ENCODE measurements at regions not wholly inside any gene's neighbourhood (a gene's known extent, or its start where the extent isn't known, plus 50 kb on each side); places are given as distances from the start of the nearest gene placed in this dataset.
A peak's percentile ranks its signal among the peaks of the same experiment; 100 is the strongest.

DNA sequence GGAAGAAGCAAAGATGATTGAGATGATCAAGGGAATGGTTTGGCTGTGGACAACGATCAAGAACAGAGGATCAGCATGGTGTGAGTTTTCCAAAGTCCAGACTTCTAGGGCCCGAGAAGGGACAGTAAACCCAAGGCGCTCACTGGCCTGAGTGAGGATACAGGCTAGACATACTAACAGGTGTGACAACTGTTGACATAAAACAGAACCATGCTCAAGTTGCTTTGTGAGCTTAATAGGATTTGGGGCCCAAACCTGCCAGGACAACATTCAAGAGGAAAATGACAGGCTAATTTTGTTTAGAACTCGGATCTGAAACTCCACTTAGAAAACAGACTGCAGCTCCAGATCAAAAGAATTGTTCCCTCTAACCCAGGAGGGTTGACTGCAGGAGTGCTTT lies 68.1 kb upstream of the ACKR3 start:
- no peak for DNase-seq

DNA sequence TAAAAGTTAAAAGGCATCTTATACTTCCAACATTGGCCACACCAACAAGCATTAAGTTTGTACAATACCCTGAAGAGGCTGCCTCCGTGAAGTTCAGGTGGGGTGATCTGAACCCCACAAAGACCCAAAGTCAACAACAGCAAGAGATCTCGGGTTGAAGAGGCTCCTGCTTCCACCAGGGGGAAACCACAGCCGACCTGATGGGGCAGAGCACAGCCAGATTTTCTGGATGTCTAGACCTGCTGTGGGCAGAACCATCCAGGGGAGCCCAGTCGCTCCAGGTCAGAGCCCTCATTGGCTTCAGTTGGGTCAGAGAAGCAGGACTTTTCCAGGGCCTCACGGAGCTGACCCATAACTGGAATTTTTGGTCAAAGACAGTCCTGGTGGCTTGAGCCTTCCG lies 66.5 kb upstream of the ACKR3 start:
- DNase-seq, result no peak

DNA sequence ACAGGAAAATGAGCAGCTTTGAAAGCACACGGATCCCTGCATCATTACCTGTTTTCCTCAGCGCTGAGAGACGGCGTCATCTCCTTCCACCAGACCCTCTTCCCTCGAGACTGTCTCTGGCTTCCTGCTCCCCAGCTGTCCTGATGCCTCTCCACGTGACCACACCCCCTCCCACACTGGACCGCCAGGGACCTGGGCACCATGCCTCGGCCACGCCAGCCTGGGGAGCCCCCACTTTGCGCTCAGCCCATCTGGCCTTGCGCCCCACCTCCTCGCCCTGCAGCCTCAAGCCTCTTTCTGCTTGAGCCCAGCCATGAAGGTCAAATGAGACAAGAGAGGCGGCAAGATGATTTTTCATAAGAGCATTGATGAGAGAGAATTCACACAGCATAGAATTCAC lies 66.0 kb upstream of the ACKR3 start:
- no peak for DNase-seq

DNA sequence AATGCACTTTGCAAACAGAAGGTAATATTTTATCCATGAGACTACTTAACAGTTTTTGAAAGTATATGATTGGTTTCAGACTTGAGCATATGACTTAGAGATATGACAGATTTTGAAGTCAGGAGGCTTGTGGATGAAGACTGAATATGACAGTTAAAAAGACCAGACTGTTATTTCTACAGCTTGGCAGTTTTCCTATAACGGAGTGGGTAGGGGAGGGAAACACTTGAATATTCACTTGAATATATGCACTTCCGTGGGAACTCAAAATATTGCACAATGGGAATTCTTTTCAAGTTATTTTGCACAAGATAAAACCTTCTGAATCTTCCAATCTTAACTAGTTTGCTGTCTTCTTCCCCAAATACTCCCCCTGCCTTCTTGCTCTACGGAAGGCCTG lies 64.6 kb upstream of the ACKR3 start:
- no peak for DNase-seq

DNA sequence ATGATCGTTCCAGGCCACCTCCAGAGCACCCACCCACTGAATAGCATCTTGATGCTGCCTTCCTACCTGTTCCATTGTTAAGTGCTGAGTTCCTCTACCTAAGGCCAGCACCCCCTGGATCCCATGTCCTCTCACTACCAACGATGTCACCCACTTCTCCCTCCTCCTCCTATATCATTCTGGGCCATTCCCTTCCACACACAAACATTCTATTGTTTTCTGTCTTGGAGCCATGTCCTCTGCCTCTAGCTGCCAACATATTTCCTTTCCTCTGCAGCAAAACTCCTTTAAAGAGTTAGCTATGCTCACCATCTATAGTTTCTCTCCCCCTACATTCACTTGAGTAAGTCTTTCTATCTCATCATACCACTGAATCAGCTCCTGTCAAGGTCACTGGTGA lies 64.0 kb upstream of the ACKR3 start:
- DNase-seq, result no peak

DNA sequence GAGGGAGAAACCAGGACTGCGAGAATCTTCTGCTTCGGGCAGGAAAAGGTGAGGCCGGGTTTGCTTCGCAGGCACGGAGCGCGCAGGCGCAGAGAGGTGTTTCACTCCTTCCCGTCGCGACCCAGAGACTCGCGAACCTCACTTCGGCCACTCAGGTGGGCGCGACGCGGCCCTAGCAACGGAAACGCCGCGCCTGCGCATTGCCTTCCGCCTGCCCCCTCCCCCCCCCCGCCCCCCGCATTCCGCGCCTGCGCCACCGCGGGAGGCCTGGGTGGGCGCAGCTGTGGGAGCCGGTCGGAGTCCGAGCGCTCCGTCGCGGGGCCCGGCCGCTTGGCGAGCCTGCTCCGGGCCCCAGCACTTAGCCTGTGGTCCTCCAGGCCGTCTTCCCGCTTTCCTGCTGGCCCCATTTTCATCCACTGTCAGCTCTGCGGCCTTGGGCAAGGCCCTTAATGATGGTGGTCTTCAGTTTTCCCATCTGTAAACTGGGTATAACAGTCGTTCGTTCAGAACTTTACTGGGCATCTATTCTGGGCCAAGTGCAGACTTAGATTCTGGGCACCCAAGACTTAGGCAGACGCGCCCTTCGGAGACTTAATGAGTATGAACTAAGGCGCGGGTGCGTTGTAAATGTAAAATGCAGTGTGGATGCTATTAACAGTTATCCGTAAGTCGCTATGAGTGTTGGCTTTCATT lies 62.1 kb upstream of the ACKR3 start:
- peak; percentile 24 for DNase-seq

DNA sequence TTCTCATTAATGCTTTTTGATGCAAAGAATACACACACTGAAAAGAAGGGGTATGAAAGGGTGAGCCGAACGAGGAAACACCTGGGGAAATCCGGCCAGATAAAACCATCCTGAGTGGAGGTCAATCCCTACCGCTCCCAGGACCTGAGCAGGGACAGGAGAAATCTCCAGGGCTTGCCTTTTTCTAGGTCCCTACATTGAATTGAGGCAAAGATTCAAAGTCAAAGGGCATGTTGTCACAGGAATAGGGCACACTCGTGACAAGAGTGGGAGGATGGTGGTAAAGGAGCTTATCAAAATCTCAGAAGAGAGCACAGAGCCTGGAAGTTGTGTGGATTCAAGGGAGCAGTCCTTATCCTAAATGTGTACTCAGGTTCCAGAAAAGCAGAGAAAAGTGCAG lies 61.2 kb upstream of the ACKR3 start:
- DNase-seq, result no peak

DNA sequence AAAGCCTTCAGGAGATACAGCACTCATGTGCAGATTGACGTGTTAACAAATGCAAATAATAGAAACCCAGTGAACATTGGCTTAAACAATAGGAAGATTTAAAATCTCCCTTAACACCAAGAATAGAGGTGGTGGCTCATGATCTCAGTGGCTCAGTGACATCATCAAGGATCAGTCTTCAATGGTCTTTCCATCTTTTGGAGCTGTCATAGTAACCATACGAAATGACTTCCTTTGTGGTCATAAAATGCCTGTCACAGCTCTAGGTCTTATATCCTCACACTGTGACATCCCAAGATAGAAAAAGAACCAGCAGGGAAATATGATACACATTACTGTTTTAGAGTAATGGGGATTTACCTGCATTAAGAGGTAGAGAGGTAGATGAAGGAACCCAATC lies 59.6 kb upstream of the ACKR3 start:
- no peak for DNase-seq

DNA sequence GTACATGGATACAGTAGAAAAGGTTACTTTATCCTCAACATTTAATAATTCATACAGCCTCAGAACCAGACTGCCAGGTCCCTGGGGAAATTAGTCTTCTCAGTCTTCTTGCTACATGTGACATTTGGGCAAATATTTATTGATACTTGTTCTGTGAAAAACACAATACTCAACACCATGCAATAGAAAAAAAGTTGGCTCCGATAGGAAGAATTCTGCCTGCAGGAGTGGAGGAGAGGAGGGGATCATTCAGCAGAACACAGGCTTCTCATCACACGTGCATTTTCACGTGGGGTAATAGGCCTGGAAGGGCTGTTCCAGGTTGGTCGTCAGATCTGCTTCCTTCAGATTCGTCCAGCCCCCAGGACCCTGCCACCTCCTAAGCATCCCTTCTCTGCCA lies 58.4 kb upstream of the ACKR3 start:
- no peak for DNase-seq

DNA sequence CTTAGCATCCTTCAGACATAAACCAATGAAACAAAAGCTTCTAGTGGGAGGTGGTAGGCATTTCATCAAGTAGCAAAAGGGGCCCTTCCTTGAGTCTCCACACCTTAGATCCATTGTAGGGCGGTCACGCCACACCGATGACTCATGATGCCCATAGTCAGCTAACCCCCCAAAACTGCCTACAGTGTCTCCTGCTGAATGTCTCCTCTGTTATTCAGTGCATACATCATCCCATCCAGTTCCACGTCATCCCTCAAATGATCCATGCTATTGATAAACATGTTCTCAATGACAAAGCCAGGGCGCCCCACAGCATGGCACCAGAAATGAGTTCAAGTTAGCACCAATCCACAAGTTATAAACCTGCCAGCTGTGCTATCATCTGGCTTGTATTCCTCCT lies 57.4 kb upstream of the ACKR3 start:
- DNase-seq, result no peak

DNA sequence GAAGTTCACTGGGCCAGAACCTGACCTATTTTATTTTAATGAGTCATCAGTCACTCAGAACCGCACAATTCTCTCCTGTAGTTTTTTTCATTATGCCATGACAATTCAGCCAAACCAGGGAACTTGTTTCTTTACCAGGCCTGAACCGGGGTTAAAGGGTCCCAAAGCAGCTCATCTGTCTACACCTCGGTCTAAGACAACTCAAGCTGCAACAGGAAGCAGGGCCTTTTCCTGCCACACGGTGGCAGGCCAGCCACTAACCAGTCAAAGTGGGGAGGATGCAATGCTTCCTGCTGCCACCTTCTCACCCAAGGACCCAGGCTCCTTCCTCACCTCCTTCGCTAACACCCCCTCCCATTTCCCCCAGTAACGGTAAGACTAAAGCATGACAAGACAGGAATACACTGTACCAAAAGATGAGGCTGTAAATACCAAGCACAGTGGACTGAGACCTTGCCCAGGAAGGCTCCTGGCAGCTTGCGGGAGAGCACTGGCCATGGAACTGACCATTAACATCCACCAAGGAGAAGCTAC lies 56.7 kb upstream of the ACKR3 start:
- peak; percentile 66 for DNase-seq

DNA sequence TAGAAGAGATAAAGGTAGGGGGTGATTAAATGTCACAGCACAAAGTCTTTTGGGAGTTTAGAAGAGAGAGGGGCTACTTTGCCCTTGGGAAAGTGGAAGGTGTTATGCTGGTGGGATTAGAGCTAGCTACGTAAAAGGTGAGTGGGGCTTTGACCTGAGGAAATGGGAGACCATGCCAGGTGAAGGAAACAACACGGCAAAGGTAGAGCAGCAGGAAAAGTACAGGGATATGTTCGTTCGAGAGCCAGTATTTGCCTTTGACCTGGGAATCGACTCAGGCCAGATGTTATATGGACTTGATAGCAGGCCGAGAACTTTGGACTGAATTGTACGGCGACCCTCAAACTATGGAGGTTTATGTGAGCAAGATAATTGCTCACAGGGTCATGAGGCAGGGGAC lies 55.7 kb upstream of the ACKR3 start:
- DNase-seq, result no peak

DNA sequence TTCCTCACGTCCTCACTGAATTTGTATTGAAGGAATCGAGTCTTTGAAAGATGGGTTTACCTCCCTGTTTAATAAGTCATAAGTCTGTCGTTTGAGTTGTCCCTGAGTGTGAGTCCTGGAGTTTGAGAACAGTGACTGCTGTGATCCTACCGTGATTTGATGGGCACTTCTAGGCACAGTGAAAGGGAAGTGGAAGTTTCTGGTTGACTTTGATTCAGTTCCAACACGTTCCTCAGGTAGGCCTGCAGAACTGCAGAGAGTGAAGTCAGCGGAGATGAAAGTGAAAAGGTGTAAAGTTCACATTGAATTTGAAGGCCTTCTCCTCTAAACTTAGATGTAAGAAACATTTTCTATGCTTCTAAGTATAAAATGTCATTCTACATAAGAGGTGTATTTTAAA lies 52.9 kb upstream of the ACKR3 start:
- no peak for DNase-seq

DNA sequence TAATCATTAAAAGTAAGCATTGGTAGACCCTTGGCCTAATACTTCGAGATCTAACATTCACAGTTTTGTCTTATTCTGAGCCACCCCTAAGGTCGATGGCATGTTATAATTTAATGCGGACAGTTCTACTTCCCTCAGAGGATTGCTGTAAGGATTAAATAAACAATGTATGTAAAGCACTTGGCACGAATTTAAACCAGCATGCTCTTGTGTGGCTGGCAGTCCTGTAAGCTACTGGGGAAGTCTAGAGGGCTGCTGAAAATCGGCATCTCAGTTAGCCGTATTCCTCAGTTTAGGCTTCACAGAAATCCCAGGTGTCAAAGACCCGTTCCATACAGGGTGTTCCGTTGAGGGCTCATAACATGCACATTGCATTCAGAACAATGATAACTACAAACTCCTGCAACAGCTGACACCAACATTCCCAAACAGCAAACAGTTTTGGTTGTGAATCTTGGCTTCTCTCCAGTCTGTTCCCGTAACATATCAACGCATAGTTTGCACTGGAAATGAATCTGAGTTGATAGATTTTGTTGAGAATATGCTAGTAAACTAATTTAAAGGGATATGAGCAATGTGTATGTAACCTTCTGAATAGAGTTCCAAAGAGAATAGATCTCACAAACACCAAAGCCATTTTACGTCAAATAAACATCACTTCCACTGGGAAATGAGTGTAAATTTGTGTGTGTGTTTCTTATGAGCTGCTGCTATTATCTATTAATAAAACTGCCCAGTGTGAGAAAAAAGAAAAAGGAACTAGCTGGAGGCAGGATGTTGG lies 52.2 kb upstream of the ACKR3 start:
- no peak for DNase-seq
